Activated naive CD8-positive, alpha-beta T cell treated with anti-CD3 and anti-CD28 coated beads, Interleukin-2, amount 50 U/mL, for 24 hours (primary cell): ENCODE measurements at regions not wholly inside any gene's neighbourhood (a gene's known extent, or its start where the extent isn't known, plus 50 kb on each side); places are given as distances from the start of the nearest gene placed in this dataset.
A peak's percentile ranks its signal among the peaks of the same experiment; 100 is the strongest.
"Not testable (repeated sequence)": the region's sequence is repeated elsewhere in the genome, so short reads cannot be mapped to it uniquely, and the experiment has no call there.

ENCODE experiments used
- ATAC-seq: fragments of 150-1000 bp; cut with Tn5 transposase; one replicate; pipeline ENCODE4 v1.10.0; 2021
- DNase-seq: peaks from one replicate; pipeline ENCODE4 v3.0.0; 2021
- H3K27ac Mint-ChIP-seq: one replicate; pipeline ENCODE4 v1.8.0; 2021; ENCODE audit warnings: mild to moderate bottlenecking, mixed read lengths
- H3K27me3 Mint-ChIP-seq: one replicate; pipeline ENCODE4 v1.8.0; 2021; ENCODE audit warnings: mixed read lengths
- H3K36me3 Mint-ChIP-seq: one replicate; pipeline ENCODE4 v1.8.0; 2021; ENCODE audit warnings: low read depth, mixed read lengths
- H3K4me1 Mint-ChIP-seq: one replicate; pipeline ENCODE4 v1.8.0; 2021; ENCODE audit warnings: mixed read lengths
- H3K4me3 Mint-ChIP-seq: one replicate; pipeline ENCODE4 v1.8.0; 2021; ENCODE audit warnings: mild to moderate bottlenecking, moderate library complexity, mixed read lengths
- H3K9me3 Mint-ChIP-seq: one replicate; pipeline ENCODE4 v1.8.0; 2021; ENCODE audit warnings: mixed read lengths

DNA sequence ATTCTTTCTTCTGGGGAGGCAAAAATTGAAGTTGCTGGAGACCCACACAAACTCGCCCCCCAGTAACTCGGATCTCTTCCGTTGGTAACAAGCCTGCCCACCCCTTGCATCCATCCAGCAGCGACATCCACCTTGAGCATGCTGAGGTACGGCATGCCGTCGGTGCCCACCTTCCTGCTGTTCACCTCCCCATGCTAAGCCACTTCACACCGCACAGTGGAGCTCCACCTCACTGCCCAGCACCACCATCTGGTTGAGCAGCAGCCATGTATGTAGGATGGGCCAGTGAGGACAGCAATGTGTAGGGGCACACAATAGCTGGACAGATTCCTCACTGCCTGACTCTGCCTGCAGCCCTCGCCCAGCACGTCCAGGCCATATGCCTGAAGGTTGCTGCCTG, 138.1 kb upstream of the ZNF92 start:
- ATAC-seq = no peak
- peaks cover 19% of the 10 kb centered on the region for H3K27me3 Mint-ChIP-seq
- H3K27ac Mint-ChIP-seq = no peak overlapping the region
- peaks cover 19% of the 10 kb centered on the region for H3K4me1 Mint-ChIP-seq
- no peaks in the 10 kb centered on the region for H3K36me3 Mint-ChIP-seq
- no peaks in the 10 kb centered on the region for H3K9me3 Mint-ChIP-seq
- H3K4me3 Mint-ChIP-seq = no peak overlapping the region
- no peak for DNase-seq

DNA sequence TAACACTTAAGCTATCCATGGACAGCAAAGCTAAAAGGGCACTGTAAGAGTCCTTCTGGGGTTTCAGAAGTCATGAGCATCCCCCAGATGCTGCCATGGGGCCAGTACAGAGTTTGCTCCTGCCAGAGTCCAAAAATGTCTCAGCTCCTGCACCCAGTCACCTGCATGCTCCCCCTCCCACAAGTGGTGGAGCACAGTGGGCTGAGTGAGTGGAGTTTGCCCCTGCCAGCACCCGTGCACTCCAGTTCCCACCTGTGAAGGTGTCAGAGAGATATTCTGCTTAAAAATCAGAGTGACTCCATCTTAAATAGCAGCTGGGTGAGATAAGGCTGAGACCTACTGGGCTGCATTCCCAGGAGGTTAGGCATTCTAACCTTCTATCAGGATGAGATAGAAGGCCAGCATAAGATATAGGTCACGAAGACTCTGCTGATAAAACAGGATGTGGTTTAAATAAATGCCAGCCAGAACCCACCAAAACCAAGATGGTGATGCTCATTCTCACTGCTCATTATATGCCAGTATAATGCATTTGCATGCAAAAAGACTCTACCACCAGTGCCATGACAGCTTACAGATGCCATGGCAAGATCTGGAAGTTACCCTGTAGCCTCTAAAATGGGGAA, 140.1 kb upstream of the ZNF92 start:
- no peaks in the 10 kb centered on the region for H3K36me3 Mint-ChIP-seq
- peaks cover 18% of the 10 kb centered on the region for H3K4me1 Mint-ChIP-seq
- peaks cover 6% of the 10 kb centered on the region for H3K27me3 Mint-ChIP-seq
- ATAC-seq (peak; percentile 60), DNase-seq (no peak)
- no peak overlapping the region for H3K4me3 Mint-ChIP-seq
- no peaks in the 10 kb centered on the region for H3K9me3 Mint-ChIP-seq
- no peak overlapping the region for H3K27ac Mint-ChIP-seq

DNA sequence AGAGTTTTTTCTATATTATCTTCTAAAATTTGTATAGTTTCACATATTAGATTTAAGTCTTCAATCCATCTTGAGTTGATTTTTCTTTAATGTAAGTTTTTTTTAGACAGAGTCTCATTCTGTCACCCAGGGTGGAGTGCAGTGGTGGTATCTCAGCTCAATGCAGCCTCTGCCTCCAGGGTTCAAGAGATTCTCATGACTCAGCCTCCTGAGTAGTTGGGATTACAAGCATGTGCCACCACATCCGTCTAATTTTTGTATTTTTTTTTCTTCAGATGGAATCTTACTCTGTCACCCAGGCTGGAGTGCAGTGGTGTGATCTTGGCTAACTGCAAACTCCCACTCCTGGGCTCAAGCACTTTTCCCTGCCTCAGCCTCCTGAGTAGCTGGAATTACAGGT, 143.4 kb upstream of the ZNF92 start:
- Mint-ChIP-seq H3K27ac (no peak overlapping the region), H3K4me3 (no peak overlapping the region), H3K4me1 (peaks cover 18% of the 10 kb centered on the region), H3K36me3 (no peaks in the 10 kb centered on the region), H3K27me3 (no peaks in the 10 kb centered on the region), H3K9me3 (no peaks in the 10 kb centered on the region)
- DNase-seq = no peak
- ATAC-seq = no peak

DNA sequence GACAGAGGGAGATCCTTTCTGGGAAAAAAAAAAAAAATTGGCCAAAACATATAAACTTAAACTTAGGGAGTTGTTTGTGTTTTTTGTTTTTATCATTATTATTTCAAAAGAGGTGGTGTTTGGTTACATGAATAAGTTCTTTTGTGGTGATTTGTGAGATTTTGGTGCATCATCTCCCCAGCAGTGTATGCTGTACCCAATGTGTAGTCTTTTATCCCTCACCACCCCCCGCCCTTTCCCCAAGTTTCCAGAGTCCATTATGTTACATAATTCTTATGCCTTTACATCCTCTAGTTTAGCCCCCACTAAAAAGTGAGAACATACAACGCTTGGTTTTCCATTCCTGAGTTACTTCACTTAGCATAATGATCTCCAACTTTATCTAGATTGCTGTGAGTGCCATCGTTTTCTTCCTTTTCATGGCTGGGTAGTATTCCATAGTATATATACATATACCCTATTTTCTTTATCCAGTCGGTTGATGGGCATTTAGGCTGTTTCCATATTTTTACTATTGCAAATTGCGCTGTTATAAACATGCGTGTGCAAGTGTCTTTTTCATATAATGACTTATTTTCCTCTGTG, 148.1 kb upstream of the ZNF92 start:
- Mint-ChIP-seq H3K36me3 (no peaks in the 10 kb centered on the region), H3K4me1 (no peaks in the 10 kb centered on the region), H3K27me3 (no peaks in the 10 kb centered on the region), H3K9me3 (no peaks in the 10 kb centered on the region), H3K4me3 (no peak overlapping the region), H3K27ac (no peak overlapping the region)
- DNase-seq (no peak), ATAC-seq (no peak)

DNA sequence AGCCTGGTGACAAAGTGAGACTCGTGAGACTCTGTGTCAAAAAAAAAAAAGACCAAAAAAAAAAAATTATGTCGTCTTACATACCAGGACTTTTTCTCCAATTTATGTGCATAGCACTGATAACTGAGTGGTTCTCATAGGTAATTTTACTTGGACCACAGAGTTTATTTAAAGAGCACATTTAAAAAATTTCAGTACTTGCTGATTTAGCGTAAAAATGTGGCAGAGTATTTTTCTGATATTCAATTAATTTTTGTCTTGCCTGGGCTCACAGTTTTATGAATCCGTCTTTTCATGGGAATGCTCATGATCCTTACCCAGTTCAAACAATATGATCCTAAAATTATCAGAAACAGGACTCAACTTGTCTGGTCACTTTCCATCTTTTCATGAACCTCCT, 151.0 kb upstream of the ZNF92 start:
- DNase-seq (no peak), ATAC-seq (no peak)
- H3K36me3 Mint-ChIP-seq = no peaks in the 10 kb centered on the region
- H3K4me3 Mint-ChIP-seq = no peak overlapping the region
- no peak overlapping the region for H3K27ac Mint-ChIP-seq
- no peaks in the 10 kb centered on the region for H3K9me3 Mint-ChIP-seq
- H3K27me3 Mint-ChIP-seq = no peaks in the 10 kb centered on the region
- no peaks in the 10 kb centered on the region for H3K4me1 Mint-ChIP-seq

DNA sequence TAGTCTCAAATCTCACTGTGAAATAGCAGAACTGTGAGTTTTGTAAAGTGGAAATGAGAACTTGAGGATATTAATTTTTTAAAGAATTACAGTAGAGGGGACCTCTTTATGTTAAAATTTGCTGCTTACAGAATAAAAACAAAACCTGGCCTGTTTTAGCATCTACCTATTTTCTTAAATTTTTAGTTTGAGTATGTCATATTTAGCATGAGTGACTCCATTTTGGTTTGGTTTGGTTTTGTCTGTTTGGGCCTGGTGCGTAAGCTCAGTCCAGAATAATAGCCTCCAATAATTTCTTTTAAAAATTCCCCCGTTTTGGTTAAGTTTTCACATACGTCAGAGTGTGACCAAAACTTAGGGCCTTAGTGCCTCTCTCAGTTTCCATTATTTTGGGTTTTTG, 152.0 kb upstream of the ZNF92 start:
- Mint-ChIP-seq H3K9me3 (no peaks in the 10 kb centered on the region), H3K36me3 (no peaks in the 10 kb centered on the region), H3K4me1 (no peaks in the 10 kb centered on the region), H3K4me3 (no peak overlapping the region), H3K27me3 (no peaks in the 10 kb centered on the region), H3K27ac (no peak overlapping the region)
- DNase-seq (no peak), ATAC-seq (no peak)

DNA sequence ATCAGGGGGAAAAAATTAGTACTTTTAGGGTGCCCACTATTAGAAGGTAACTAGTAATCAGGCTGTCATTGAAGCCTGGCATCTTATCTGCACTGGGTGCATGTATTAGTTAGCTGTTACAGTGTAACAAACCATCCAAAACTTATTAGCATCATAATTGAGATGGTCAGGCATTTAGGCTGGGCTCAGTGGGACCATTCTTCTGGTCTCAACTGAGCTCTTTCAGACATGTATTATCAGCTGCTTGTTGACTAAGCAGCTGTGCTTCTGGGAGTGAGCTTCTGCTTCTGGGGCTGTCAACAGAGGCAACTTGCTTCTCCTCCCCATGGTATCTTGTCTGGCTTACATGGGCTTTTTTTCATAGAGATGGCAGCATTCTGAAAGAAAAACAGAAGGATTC, 154.0 kb upstream of the ZNF92 start:
- Mint-ChIP-seq H3K4me3 (no peak overlapping the region), H3K27ac (no peak overlapping the region), H3K4me1 (no peaks in the 10 kb centered on the region), H3K27me3 (no peaks in the 10 kb centered on the region), H3K36me3 (no peaks in the 10 kb centered on the region), H3K9me3 (no peaks in the 10 kb centered on the region)
- DNase-seq (no peak), ATAC-seq (no peak)

DNA sequence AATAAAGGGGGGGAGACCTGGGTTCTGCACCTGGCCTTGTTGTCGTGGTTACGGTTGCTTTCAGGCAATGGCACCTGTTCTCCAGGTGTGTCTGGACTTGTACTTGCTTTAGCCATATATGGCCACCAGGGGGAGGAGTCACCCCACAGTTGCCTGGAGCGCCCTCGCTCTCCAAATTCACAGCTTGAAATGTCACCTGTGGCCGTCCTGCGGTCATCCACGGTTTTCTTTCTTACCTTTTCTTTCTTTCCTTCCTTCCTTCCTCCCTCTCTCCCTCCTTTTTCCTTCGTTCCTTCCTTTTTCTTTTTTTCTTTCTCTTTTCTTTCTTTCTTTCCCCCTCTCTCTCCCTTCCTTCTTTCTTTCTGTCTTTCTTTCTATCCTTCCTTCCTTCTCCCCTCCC, 157.2 kb upstream of the ZNF92 start:
- Mint-ChIP-seq H3K36me3 (no peaks in the 10 kb centered on the region), H3K4me1 (no peaks in the 10 kb centered on the region), H3K9me3 (no peaks in the 10 kb centered on the region), H3K27me3 (no peaks in the 10 kb centered on the region), H3K27ac (no peak overlapping the region), H3K4me3 (no peak overlapping the region)
- peak; percentile 53 for DNase-seq
- peak; percentile 66 for ATAC-seq

DNA sequence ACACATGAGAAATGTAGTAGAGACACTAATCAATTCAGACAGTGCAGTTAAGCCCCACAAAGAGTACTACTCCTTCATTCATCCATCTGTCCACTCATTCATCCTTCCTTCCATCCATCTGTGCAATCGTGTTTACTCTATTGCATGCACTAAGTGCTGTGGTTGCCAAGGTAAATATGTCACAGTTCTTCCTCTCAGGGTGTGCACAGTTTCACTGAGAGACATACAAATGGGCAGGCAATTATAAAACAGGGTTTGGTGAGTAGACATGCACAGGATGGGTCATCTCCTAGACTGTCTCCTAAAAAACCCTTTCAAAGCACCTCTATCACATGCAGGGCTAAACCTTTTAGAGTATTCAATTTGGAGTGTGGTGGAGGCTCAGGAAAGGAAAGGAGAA, 160.4 kb upstream of the ZNF92 start:
- H3K27ac Mint-ChIP-seq, H3K9me3 Mint-ChIP-seq, ATAC-seq, DNase-seq, H3K4me3 Mint-ChIP-seq, H3K36me3 Mint-ChIP-seq, H3K27me3 Mint-ChIP-seq, H3K4me1 Mint-ChIP-seq: not testable (repeated sequence)

DNA sequence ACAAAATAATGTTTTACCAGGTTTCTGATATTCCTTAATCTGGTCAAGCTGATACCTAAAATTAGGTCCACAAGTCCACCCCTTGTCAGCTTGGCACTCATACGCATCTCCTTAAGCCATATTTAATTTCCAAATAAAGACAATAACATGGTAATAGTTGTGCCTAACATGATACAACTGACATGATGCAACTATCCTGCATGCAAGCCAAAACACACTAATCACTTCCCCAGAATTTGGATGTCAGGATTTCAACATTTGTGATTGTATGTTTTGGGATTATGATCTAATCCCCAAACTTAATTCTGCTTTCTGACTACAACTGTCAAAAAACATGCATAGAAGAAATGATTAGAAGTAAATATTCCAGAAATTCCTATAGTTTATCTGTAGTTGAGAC, 174.4 kb upstream of the ZNF92 start:
- not testable (repeated sequence) for H3K36me3 Mint-ChIP-seq, ATAC-seq, DNase-seq, H3K4me1 Mint-ChIP-seq, H3K27me3 Mint-ChIP-seq, H3K4me3 Mint-ChIP-seq, H3K27ac Mint-ChIP-seq, H3K9me3 Mint-ChIP-seq

DNA sequence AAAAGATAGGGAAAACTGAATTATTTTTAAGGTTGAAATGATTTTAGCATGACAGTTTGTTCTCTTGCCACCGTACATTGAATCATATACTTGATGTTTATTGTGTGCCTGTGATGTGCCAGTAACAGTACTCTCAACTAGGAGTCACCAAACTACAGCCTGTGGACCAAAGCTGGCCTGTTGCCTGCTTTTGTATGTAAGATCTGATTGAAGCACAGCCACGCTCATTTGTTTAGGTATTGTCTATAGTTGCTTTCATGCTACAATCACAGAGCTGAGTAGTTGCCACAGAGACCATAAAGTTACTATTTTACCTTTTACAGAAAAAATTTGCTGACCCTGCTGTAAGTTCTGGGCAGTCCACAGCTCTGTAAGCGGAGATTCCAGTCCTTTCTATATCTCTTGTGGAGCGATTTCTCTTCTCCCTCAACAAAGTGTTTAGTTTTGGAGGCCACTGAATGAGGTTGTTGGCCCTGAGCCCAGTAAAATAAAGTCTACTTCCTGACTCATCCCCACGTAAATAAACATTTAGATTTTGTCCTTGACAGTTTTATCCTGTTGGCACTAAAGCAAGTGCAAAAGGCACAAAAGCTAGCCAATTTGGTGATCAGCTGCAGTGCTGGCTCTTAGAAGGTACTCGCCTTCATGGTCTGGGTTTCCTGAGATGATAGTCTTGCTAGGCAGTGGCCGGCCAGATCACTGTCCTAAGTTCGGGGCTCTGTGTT, 180.2 kb upstream of the ZNF92 start:
- not testable (repeated sequence) for DNase-seq, H3K27ac Mint-ChIP-seq, H3K9me3 Mint-ChIP-seq, H3K36me3 Mint-ChIP-seq, H3K4me1 Mint-ChIP-seq, ATAC-seq, H3K27me3 Mint-ChIP-seq, H3K4me3 Mint-ChIP-seq

DNA sequence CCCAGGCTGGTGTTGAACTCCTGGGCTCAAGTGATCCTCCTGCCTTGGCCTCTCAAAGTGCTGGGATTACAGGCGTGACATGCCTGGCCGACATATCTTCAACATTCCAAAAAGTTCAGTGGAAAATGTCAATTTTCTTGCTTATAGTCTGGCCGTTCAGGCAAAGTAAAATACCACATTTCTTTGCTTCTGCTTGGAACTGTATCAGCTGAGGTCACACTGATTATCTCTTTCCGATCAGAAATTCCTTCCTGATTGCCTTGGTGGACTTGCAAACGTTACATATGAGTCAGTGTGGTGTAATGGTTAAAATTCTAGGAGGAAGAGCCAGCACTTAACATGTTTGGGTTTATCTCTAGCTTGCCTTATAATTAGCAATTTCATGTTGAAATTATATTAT, 170.6 kb upstream of the ERV3-1 start:
- not testable (repeated sequence) for H3K4me3 Mint-ChIP-seq, H3K9me3 Mint-ChIP-seq, ATAC-seq, H3K4me1 Mint-ChIP-seq, H3K27me3 Mint-ChIP-seq, DNase-seq, H3K27ac Mint-ChIP-seq, H3K36me3 Mint-ChIP-seq

DNA sequence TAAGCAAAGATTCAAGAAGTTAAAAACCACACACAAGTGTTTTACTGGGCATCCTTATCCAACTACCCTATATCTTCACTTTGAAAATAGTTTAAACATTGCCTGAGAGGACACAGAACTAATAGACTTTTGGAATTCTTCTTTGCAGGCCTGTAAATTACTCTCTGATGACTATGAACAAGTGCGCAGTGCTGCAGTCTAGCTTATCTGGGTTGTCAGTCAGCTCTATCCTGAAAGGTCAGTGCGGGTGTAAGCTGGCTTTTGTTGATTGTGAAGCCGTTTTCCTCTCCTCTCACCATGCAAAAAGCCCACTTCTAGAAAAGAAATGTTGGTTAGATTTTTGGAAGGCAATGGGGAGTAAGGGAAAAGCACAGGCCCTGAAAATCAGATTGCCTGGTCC, 143.6 kb upstream of the ERV3-1 start:
- not testable (repeated sequence) for H3K4me1 Mint-ChIP-seq, ATAC-seq, H3K36me3 Mint-ChIP-seq

DNA sequence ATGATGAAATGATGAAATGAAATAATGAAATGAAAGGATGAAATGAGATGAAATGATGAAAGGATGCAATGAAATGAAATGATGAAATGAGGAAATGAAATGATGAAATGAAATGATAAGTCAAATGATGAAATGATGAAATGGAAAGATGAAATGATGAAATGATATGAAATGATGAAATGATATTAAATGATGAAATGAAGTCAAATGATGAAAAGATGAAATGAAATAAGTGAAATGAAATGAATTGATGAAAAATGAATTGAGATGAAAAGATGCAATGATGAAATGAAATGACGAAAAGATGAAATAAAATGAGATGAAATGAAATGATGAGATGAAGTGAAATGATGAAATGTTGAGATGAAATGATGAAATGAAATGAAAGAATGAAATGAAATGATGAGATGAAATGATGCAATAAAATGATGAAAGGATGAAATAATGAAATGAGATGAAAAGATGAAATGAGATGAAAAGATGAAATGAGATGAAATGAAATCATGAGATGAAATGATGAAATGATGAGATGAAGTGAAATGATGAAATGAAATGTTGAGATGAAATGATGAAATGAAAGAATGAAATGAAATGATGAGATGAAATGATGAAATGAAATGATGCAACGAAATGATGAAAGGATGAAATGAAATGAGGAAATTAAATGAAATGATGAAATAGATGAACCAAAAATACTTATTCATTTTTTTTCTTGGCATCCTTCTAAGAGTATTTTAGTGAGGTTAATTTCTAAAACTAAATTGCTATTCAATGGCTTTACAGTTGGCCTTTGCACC, 139.8 kb upstream of the ERV3-1 start:
- H3K36me3 Mint-ChIP-seq, H3K4me3 Mint-ChIP-seq, ATAC-seq, H3K27me3 Mint-ChIP-seq, H3K27ac Mint-ChIP-seq, DNase-seq, H3K4me1 Mint-ChIP-seq, H3K9me3 Mint-ChIP-seq: not testable (repeated sequence)

More for the DNA sequence above, 143.6 kb upstream of the ERV3-1 start:
- not testable (repeated sequence) for H3K9me3 Mint-ChIP-seq, H3K27me3 Mint-ChIP-seq, H3K4me3 Mint-ChIP-seq, DNase-seq, H3K27ac Mint-ChIP-seq

DNA sequence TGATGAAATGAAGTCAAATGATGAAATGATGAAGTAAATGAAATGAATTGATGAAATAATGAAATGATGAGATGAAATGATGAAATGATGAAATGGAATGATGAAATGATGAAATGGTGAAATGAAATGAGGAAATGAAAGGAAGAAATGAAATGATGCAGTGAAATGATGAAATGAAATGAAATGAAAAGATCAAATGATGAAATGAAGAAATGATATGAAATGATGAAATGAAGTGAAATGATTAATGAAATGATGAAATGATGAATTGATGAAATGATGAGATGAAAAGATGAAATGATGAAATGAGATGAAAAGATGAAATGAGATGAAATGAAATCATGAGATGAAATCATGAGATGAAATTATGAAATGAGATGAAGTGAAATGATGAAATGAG, 139.2 kb upstream of the ERV3-1 start:
- ATAC-seq, H3K27me3 Mint-ChIP-seq, H3K9me3 Mint-ChIP-seq, DNase-seq, H3K4me3 Mint-ChIP-seq, H3K27ac Mint-ChIP-seq, H3K4me1 Mint-ChIP-seq, H3K36me3 Mint-ChIP-seq: not testable (repeated sequence)
